Embryonic facial prominence (tissue), 1 donor: ENCODE measurements at regions not wholly inside any gene's neighbourhood (a gene's known extent, or its start where the extent isn't known, plus 50 kb on each side); places are given as distances from the start of the nearest gene placed in this dataset.

Experiments
- DNase-seq: peaks from one replicate; pipeline ENCODE4 v3.0.0-alpha.2; 2016; ENCODE audit errors: extremely low spot score

DNA sequence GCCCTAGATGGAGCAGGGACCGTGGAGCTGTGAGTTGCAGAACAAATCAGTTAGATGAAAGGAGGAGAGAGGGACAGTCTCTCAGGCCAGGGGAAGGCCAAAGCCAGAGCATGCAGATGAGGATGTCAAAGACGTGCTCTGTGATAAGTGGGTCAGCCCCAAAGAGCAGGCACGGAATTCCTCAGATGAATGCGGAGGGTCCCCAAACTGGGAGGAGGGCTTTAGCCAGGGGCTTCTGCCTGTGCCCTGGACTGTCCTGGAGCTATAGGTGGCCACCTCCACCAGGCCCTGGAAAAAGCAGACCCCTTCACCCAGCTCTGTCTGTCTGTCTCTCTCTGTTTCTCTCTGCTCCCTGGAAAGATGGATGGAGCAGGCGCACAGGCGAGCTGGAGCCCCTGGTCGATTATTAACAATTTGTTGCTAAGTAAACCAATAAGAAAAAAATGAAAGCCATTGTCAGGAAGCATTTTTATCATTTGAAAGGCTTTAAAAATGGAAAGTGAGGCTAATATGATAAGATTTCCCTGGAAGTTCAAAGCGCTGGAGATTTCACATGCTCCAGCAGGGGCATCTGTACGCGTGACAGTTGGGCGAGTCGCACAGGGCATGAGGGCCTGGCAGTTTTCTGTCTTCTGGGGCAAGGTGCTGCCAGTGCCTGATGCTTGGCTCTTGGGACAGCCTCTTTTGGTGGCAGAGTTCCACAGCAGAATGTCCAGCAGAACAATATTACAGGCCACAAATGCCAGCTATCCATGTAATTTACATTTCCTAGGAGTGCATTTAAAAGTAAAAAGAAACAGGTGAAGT is 241.0 kb downstream of the GLI2 start:
- no peak for DNase-seq

DNA sequence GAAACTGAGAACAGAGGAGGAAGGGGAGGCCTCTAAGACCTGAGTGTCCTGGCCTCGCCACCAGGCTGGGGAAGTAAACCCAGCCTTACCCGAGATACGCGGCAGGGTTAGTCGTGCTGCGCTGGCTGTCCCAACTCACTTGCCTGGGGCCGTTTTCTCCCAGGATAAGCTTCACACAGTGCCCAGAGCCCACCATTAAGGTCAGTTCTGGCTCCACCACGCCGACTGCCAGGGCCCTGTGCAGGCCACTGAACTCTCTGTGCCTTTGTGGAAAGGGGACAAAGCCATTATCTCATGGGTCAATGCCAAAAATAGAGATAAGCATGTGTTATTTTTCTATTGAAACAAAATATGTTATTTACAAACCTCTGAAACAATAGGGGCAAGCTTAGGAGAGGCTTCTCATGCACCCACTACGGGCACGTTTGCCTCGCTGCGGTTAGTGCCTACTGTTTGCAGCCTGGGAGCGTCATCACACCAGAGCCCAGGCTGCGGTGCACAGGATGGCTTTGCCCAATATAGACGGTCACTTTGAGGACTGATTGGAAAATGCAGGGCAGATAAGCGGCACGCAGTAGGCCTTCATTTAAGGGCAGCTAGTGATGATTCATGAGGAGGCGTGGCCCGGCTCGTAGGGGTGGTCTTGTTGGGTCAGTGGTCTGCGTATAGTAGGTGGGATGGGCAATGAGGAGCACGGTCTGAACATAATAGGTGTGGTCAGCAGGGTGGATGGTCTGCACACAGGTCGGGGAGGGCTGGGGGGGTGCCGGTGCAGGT is 242.1 kb downstream of the GLI2 start:
- DNase-seq: no peak

DNA sequence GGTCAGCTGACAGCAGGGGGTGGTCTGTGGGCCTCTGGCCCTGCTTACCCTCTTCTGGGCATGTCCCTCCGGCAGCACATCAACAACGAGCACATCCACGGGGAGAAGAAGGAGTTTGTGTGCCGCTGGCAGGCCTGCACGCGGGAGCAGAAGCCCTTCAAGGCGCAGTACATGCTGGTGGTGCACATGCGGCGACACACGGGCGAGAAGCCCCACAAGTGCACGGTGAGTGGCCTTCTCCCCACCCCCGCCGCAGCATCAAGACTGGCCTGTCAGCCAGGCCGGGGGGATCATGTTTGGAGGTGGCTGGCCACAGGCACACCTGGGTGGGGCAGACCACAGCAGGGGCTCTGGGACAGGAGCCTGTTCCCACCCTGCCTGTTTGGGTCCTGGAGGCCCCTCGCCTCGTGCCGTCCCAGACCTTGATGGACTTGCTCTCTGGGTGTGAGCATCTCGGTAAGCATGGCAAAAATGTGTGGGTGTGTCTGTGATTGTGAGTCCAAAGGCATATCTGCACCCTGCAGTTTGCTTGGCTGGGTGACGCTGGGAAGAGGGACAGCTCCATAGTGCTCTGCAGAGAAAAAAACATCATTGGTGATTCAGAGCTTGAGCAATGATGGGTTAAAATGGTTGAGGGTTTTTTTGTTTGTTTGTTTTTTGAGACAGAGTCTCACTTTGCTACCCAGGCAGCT is 242.8 kb downstream of the GLI2 start:
- no peak for DNase-seq

DNA sequence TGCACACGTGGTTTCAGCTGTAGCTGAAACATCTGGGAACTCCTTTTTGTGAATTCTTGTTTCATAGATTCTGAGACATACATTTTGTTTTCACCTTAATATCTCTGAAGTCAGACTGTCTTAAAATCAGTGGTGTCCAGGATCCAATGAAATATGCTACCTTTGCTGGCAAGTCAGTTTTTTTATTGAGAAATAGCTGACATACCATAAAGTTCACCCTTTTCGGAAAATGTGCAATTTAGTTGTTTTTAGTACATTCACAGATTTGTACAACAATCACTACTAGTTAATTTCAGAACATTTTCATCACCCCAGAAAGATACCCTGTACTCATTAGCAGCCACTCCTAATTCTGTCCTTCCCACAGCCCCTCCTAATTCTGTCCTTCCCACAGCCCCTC is 243.7 kb downstream of the GLI2 start:
- DNase-seq: no peak

DNA sequence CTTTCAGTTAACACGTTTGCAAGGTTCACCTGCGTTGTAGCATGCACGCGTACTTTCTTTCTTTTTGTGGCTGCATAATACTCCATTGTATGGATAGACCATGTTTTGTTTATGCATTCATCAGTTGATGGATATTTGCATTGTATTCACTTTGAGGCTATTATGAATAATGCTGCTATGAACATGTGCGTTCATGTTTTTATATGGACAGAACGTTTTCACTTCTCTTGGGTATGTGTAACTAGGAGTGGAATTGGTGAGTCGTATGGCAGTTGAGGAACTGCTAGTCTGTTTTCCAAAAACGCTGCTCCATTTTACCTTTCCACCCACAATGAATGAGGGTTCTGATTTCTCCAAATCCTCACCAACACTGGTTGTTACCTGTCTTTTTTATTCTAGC is 244.3 kb downstream of the GLI2 start:
- no peak for DNase-seq

DNA sequence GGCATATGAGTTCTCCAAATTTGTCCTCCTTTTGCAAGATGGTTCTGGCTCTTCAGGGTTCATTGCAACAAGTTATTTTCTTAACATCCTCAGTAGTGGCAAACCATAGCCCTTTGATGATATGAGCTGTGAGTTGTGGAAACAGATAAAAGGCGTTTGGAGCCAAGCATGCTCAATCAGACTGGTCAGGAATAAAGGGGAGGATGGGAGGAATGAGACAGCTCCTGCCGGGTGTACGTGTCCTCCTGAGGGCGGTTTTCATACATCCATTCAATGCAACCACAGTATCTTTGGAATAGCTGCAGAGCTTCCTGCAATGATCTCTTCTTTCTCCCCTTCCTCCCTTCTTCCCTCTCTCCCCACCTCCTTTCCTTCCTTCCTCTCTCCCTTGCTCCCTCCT is 245.8 kb downstream of the GLI2 start:
- no peak for DNase-seq

DNA sequence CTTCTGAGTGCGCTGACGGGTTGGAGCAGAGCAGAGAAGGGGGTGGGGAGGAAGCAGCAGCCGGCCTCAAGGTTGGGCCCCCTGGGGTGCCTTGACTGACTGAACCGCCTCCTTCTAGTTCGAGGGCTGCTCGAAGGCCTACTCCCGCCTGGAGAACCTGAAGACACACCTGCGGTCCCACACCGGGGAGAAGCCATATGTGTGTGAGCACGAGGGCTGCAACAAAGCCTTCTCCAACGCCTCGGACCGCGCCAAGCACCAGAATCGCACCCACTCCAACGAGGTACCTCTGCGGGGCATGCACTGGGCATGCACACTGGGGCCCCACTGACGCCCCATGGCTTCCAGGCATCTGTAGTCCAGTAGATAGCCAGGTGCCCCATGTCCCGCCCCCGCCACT is 246.9 kb downstream of the GLI2 start:
- no peak for DNase-seq

DNA sequence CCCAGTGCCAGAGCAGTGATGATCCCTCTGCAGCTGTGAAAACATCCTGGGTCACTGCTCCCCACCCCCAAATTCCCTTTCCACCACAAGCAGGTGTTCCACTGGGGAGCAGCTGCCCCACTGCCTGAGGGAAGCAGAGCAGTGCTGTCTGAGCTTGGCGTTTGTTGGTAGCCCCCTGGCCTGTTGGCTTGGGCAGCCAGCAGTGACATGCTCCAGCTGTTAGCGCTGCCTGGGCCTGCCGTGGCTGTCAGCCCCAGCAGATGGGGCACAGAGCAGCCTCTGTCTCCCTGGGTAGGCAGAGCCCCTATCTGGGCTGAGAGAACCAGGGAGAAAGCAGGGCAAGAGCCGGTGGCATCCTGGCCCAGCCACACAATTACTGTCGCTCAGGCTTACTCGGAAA is 247.7 kb downstream of the GLI2 start:
- DNase-seq: no peak

DNA sequence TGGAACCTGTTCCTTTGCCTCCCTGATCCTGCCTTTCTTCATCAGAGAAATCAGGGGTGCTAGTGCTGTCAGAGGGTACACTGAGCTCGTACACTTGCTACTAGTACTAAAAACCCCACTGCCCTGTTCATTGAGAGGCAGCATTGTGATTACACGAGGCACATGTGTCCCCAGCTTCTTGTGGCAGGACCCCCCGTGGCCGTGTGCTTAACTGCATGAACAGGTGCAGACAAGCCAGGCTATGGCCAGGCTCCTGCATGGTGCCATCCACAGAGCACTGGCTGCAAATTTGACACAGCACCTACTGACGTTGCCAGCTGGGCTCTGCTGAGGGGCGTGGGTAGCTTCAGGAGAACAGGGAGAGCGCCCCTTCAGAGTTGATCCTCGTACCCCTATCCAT is 248.4 kb downstream of the GLI2 start:
- no peak for DNase-seq

DNA sequence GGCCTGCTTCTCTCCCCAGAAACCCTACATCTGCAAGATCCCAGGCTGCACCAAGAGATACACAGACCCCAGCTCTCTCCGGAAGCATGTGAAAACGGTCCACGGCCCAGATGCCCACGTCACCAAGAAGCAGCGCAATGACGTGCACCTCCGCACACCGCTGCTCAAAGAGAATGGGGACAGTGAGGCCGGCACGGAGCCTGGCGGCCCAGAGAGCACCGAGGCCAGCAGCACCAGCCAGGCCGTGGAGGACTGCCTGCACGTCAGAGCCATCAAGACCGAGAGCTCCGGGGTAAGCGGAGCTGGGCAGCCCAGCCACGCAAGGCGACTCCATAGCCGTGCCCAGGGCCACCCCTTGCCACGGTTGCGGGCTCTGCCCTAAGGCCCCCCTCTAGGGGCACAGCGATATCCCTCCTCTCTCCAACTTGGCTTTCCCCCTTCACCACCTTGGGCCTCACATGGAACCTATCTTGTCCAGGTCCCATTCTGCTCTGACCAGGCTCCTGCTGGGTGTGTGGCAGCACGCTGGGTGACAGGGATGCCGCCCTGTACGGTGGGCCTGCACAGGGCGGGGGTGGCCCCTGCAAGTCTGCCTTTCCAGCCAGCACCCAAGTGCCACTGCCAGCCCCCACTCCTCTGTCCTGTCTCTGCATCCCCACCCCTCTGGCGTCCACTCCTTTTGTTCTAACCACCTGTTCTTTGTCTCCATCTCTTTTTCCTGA is 248.9 kb downstream of the GLI2 start:
- no peak for DNase-seq

DNA sequence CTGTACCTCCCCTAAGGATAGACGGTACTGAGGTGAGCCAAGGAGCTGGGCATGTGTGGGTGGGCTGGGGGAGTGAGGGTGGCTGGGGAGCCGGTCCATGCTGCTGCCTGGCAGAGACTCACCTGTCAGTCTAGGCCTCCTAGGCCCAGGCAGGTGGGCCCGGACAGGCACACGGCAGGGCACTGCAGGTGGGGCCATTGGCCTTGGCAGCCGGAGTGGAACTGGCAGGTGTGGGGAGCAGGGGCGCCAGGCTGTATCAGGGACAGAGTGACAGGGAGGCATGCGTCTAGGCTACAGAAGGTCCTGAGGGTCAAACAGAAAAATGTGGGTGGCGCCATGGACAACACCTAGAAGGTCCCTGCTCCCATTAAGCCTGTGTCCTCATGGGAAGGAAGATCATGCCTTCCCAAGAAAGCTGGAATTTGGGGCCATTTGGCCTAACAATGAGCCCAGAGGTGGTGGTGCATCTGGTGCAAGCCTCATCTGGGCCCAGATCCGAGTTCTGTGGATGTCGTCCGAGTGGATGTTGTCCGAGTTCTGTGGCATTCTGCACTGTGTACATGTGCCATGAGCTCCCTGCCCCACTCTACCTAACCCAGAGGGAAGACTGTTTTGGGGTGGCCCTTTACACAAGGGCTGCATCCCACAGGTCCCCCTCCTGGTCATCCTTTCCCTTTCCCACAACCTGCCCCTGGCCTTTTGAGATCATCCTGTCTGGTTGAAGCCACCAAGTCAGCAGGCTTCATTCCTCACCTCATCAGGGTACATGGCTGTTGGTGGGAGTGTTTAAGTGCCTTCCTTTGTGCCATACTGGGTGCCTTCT is 249.7 kb downstream of the GLI2 start:
- DNase-seq: no peak

DNA sequence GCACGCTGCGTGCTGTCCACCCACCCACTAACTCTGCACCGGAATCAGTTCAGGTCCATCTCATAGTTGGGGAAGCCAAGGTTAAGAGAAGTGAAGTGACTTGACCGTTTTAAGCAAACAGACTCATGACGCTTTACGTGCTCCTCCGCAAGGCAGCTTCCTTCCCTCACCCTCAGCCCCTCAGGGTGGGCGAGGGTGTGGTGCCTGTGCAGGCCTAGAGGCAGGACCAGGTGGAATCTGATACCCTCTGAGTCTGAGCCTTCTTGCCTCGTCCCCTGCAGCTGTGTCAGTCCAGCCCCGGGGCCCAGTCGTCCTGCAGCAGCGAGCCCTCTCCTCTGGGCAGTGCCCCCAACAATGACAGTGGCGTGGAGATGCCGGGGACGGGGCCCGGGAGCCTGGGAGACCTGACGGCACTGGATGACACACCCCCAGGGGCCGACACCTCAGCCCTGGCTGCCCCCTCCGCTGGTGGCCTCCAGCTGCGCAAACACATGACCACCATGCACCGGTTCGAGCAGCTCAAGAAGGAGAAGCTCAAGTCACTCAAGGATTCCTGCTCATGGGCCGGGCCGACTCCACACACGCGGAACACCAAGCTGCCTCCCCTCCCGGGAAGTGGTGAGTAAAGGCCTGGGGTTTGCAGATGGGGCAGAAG is 250.5 kb downstream of the GLI2 start:
- no peak for DNase-seq

DNA sequence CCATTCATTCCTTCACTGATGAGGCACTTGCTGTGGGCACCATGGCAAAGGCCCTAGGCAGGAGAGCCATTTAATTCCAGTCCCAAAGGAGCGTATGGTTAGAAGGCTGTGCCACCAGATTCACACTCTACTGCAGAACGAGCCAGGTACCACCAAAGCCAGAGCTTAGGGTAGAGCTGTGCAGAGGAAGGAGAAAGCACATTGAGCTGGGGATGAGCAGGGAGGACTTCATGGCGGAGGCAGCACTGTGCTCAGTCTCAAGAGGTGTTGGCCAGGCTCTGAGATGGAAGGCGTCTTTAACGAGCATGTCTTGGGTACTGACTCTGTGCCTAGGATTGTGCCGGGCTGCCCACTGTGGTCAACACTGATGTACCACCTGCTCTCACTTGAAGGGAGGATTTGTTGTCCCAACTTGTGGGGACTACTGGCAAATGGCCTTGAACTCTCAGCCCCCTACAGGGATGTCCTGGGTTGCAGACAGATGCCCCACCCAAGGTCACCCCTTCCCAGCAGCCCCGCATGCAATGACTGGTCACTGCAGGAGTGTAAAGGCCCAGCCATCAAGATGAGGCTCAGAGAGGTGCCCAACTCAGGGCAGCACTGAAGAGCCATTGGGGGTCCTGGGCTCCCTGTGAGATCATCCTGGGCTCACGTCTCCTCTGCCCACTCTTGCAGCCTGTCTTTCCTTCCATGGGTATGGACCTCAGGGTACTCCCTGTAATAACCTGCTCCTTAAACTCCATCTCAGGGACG is 251.4 kb downstream of the GLI2 start:
- no peak for DNase-seq

DNA sequence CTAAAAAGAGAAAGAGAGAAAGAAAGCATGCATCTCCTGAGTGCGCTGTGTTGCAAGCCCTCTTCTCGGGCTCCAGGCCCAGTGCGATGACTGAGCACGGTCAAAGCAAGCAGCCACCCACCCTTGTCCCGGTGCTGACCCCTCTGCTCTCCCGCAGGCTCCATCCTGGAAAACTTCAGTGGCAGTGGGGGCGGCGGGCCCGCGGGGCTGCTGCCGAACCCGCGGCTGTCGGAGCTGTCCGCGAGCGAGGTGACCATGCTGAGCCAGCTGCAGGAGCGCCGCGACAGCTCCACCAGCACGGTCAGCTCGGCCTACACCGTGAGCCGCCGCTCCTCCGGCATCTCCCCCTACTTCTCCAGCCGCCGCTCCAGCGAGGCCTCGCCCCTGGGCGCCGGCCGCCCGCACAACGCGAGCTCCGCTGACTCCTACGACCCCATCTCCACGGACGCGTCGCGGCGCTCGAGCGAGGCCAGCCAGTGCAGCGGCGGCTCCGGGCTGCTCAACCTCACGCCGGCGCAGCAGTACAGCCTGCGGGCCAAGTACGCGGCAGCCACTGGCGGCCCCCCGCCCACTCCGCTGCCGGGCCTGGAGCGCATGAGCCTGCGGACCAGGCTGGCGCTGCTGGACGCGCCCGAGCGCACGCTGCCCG is 252.5 kb downstream of the GLI2 start:
- DNase-seq: no peak

DNA sequence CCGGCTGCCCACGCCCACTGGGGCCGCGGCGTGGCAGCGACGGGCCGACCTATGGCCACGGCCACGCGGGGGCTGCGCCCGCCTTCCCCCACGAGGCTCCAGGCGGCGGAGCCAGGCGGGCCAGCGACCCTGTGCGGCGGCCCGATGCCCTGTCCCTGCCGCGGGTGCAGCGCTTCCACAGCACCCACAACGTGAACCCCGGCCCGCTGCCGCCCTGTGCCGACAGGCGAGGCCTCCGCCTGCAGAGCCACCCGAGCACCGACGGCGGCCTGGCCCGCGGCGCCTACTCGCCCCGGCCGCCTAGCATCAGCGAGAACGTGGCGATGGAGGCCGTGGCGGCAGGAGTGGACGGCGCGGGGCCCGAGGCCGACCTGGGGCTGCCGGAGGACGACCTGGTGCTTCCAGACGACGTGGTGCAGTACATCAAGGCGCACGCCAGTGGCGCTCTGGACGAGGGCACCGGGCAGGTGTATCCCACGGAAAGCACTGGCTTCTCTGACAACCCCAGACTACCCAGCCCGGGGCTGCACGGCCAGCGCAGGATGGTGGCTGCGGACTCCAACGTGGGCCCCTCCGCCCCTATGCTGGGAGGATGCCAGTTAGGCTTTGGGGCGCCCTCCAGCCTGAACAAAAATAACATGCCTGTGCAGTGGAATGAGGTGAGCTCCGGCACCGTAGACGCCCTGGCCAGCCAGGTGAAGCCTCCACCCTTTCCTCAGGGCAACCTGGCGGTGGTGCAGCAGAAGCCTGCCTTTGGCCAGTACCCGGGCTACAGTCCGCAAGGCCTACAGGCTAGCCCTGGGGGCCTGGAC is 253.2 kb downstream of the GLI2 start:
- DNase-seq: no peak

DNA sequence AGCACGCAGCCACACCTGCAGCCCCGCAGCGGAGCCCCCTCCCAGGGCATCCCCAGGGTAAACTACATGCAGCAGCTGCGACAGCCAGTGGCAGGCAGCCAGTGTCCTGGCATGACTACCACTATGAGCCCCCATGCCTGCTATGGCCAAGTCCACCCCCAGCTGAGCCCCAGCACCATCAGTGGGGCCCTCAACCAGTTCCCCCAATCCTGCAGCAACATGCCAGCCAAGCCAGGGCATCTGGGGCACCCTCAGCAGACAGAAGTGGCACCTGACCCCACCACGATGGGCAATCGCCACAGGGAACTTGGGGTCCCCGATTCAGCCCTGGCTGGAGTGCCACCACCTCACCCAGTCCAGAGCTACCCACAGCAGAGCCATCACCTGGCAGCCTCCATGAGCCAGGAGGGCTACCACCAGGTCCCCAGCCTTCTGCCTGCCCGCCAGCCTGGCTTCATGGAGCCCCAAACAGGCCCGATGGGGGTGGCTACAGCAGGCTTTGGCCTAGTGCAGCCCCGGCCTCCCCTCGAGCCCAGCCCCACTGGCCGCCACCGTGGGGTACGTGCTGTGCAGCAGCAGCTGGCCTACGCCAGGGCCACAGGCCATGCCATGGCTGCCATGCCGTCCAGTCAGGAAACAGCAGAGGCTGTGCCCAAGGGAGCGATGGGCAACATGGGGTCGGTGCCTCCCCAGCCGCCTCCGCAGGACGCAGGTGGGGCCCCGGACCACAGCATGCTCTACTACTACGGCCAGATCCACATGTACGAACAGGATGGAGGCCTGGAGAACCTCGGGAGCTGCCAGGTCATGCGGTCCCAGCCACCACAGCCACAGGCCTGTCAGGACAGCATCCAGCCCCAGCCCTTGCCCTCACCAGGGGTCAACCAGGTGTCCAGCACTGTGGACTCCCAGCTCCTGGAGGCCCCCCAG is 254.1 kb downstream of the GLI2 start:
- DNase-seq: no peak

DNA sequence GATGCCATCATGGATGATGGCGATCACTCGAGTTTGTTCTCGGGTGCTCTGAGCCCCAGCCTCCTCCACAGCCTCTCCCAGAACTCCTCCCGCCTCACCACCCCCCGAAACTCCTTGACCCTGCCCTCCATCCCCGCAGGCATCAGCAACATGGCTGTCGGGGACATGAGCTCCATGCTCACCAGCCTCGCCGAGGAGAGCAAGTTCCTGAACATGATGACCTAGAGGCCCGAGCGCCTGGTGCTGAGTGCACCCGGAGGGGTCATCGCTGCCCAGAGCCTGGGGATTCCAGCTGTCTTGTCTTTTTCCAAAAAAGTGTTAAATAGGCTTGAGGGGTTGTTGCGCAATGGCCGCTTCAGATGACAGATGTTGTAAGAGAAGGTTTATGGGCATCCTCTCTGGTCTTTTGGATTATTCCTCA is 254.8 kb downstream of the GLI2 start:
- DNase-seq: no peak
